ENCODE measurements at regions not wholly inside any gene's neighbourhood (a gene's known extent, or its start where the extent isn't known, plus 50 kb on each side); places are given as distances from the start of the nearest gene placed in this dataset.

GRCh38 chr14:103205541-103205906 lies 82.3 kb downstream of the TNFAIP2 start:
- no peaks in the 10 kb centered on the region for H3K27me3 ChIP-seq (ENCODE audit: insufficient read depth, low read depth, severe bottlenecking)
- H3K4me3 ChIP-seq (ENCODE audit: low read depth, low read length) = no peak overlapping the region
- DNase-seq = no peak
- H3K36me3 ChIP-seq = no peaks in the 10 kb centered on the region
- H3K9me3 ChIP-seq (ENCODE audit: severe bottlenecking) = peaks cover 28% of the 10 kb centered on the region
- TF ChIP-seq CTCF (IDR thresholded peaks at IDR 0.05; ENCODE audit: low read depth, low read length) = no peak
- peak overlapping the region; percentile 56 for H3K27ac ChIP-seq

- Histone ChIP-seq H3K9me3 (ENCODE audit: severe bottlenecking) (peaks cover 25% of the 10 kb centered on the region), H3K36me3 (no peaks in the 10 kb centered on the region), H3K27ac (peak overlapping the region; percentile 16; the same call in 1 of the 2 replicates), H3K27me3 (ENCODE audit: insufficient read depth, low read depth, severe bottlenecking) (no peaks in the 10 kb centered on the region), H3K4me3 (ENCODE audit: low read depth, low read length) (no peak overlapping the region)
- DNase-seq = no peak
- no peak for TF ChIP-seq CTCF (IDR thresholded peaks at IDR 0.05; ENCODE audit: low read depth, low read length)
Measured at GRCh38 chr14:103206023-103206481, 82.8 kb downstream of the TNFAIP2 start.

GRCh38 chr14:103206836-103207387 lies 83.7 kb downstream of the TNFAIP2 start:
- no peaks in the 10 kb centered on the region for H3K27me3 ChIP-seq (ENCODE audit: insufficient read depth, low read depth, severe bottlenecking)
- TF ChIP-seq CTCF (IDR thresholded peaks at IDR 0.05; ENCODE audit: low read depth, low read length) = no peak
- peaks cover 19% of the 10 kb centered on the region for H3K9me3 ChIP-seq (ENCODE audit: severe bottlenecking)
- H3K4me3 ChIP-seq (ENCODE audit: low read depth, low read length) = no peak overlapping the region
- H3K27ac ChIP-seq = no peak overlapping the region; the same call in 1 of the 2 replicates
- no peaks in the 10 kb centered on the region for H3K36me3 ChIP-seq
- no peak for DNase-seq

DNA sequence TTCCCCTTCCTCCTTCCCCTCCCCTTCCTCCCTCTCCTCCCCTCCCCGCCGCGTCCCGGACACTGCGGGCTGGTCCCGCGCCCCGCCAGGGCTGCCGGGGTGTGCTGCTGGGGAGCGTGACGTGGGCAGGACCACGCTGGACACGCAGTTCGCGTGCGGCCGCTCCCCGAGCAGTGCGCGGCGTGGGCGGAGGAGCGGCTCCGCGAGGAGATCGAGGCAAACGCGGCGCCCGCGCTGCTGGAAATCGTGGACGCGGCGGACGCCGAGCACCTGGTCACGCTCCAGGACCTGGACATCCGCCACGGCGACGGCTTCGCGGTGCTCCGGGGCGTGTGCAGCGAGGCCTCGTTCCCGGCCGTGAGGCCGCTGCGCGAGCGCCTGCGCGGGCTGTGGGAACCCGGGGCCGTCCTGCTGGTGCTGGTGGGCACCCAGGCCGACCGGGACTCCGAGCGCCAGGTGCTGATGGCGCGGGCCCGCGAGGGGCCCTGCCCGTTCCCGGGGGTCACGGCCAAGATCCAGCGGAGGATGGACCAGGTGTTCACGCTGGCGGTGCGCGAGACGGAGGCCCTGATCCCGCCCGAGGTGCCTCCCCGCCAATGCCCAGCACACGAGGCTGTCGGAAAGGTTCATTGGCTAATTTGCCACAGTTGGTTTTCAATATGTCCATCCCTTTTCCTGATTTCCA lies 84.3 kb downstream of the TNFAIP2 start:
- H3K4me3 ChIP-seq (ENCODE audit: low read depth, low read length) = no peak overlapping the region
- H3K27ac ChIP-seq = no peak overlapping the region
- H3K27me3 ChIP-seq (ENCODE audit: insufficient read depth, low read depth, severe bottlenecking) = no peaks in the 10 kb centered on the region
- no peak for TF ChIP-seq CTCF (IDR thresholded peaks at IDR 0.05; ENCODE audit: low read depth, low read length)
- DNase-seq = no peak
- no peaks in the 10 kb centered on the region for H3K36me3 ChIP-seq
- H3K9me3 ChIP-seq (ENCODE audit: severe bottlenecking) = peaks cover 18% of the 10 kb centered on the region

DNA sequence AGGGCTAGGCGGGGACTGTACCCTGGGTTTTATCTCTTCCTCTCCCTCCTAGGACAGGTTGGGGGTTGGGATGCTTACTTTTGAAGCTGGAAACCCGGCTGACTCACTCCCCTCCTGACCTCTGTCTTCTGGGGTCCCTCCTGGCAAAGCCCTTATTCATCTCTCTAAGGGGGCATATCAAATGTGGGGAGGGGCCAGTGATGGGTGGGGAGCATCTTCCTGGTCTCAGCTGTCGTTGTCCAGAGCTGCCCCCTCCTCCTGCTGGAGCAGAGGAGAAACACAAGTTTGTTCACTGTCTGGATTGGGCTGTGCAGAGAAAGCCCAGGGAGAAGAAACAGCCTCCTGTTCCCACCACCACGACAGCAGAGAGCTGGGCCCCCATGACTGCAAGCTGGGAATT lies 85.8 kb downstream of the TNFAIP2 start:
- no peaks in the 10 kb centered on the region for H3K36me3 ChIP-seq
- no peaks in the 10 kb centered on the region for H3K27me3 ChIP-seq (ENCODE audit: insufficient read depth, low read depth, severe bottlenecking)
- H3K9me3 ChIP-seq (ENCODE audit: severe bottlenecking) = peaks cover 12% of the 10 kb centered on the region
- H3K27ac ChIP-seq = no peak overlapping the region
- peak; percentile 28 for TF ChIP-seq CTCF (IDR thresholded peaks at IDR 0.05; ENCODE audit: low read depth, low read length)
- H3K4me3 ChIP-seq (ENCODE audit: low read depth, low read length) = no peak overlapping the region
- DNase-seq = no peak

Data from WERI-Rb-1 (cell line).